ENCODE measurements at regions not wholly inside any gene's neighbourhood (a gene's known extent, or its start where the extent isn't known, plus 50 kb on each side); places are given as distances from the start of the nearest gene placed in this dataset.

- TF ChIP-seq CTCF (IDR thresholded peaks at IDR 0.05; ENCODE audit: poor library complexity) (no peak), EZH2 (IDR thresholded peaks at IDR 0.05; ENCODE audit: borderline replicate concordance) (no peak), EZH2phosphoT487 (IDR thresholded peaks at IDR 0.05; ENCODE audit: low read depth, severe bottlenecking, unreplicated experiment) (no peak)
Measured at GRCh38 chr20:39789411-39789810, 827.3 kb downstream of the DHX35 start.
